Neutrophil (primary cell): ENCODE measurements at regions not wholly inside any gene's neighbourhood (a gene's known extent, or its start where the extent isn't known, plus 50 kb on each side); places are given as distances from the start of the nearest gene placed in this dataset.

Source experiments
- H3K27ac ChIP-seq: fragments of 200-600 bp; sonication (generic); 2 replicates; pipeline ENCODE4 v1.5.1; 2016; ENCODE audit warnings: mild to moderate bottlenecking, moderate library complexity
- H3K27me3 ChIP-seq: fragments of 200-600 bp; sonication (generic); 2 replicates; pipeline ENCODE4 v1.6.0; 2016; ENCODE audit warnings: mild to moderate bottlenecking
- H3K36me3 ChIP-seq: fragments of 200-600 bp; sonication (generic); 2 replicates; pipeline ENCODE4 v1.5.1; 2017
- H3K4me1 ChIP-seq, 2 experiments: fragments of 200-600 bp in 1 of 2; sonication (generic) in 1 of 2; 1 replicate in 1 of 2; 2 replicates in 1 of 2; pipeline versions ENCODE4 v1.5.1 to v1.6.1; 2013 to 2016; ENCODE audit warnings: low read depth in 1 of 2, low read length in 1 of 2, mild to moderate bottlenecking in 1 of 2, moderate library complexity in 1 of 2; ENCODE audit not compliant: control insufficient read depth in 1 of 2, insufficient read depth in 1 of 2
- H3K4me3 ChIP-seq, 2 experiments: fragments of 200-600 bp in 1 of 2; sonication (generic) in 1 of 2; 1 replicate in 1 of 2; 2 replicates in 1 of 2; pipeline ENCODE4 v1.5.1; 2013 to 2016; ENCODE audit warnings: low read depth in 1 of 2, low read length in 1 of 2, mild to moderate bottlenecking in 1 of 2, moderate library complexity in 1 of 2
- H3K9me3 ChIP-seq: fragments of 200-600 bp; sonication (generic); 2 replicates; pipeline ENCODE4 v1.5.1; 2016
- CTCF ChIP-seq: fragments of 200-600 bp; sonication (generic); IDR thresholded peaks from 2 replicates; pipeline ENCODE4 v1.5.1; 2016; ENCODE audit warnings: antibody characterized with exemption

DNA sequence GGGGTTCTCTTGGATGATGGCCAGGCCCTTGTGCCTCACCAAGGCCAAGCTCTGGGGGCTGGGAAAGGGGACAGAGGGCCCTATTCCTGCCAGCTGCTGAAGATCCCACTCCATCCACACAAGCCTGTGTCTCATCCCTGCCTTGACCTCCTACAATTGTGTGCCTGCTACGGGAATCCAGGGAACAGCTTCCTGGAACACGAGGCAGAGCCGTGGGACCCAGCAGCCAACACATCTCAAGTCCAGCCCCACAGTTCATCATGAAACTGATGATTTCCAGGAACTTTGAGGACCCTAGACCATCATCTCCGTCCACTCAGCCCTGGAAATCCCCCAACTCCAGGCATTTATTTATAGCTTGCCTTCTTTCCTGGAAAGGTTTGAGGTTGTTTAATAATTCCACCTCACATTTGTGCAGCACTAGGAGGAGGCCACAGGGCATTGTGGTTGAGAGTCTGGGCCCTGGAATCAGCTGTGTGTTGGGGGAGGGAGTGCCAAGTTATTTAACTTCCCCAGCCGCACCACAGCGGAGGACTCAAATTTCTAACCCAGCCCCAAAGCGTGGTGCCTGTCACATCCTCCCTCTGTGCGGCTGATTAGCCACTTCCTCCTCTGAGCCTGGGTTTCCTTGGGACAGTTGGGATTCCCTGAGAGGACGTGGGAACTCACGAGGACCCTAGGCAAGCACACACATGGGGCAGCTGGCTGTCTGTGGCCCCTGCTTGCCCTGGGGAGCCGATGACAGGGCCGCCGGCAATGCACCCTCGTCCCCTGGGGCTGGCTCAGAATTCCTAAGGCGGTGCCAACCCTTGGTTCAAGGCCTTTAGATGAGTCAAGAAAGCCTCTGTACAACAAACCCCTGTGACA lies 58.2 kb upstream of the GGTA1 start:
- peaks cover 44% of the 10 kb centered on the region for H3K27me3 ChIP-seq
- H3K36me3 ChIP-seq = no peaks in the 10 kb centered on the region
- H3K9me3 ChIP-seq = no peaks in the 10 kb centered on the region
- TF ChIP-seq CTCF = no peak
- no peak overlapping the region for H3K27ac ChIP-seq
- H3K4me3 ChIP-seq = no peak overlapping the region
- H3K4me1 ChIP-seq = peaks cover 3 to 10% of the 10 kb centered on the region in 2 experiments

- TF ChIP-seq CTCF = no peak
- no peaks in the 10 kb centered on the region for H3K36me3 ChIP-seq
- peaks cover 45% of the 10 kb centered on the region for H3K27me3 ChIP-seq
- peaks cover 3 to 10% of the 10 kb centered on the region in 2 experiments for H3K4me1 ChIP-seq
- no peak overlapping the region for H3K27ac ChIP-seq
- H3K9me3 ChIP-seq = no peaks in the 10 kb centered on the region
- no peak overlapping the region for H3K4me3 ChIP-seq
Observed at GRCh38 chr9:121558473-121558872, 58.8 kb upstream of the GGTA1 start.

DNA sequence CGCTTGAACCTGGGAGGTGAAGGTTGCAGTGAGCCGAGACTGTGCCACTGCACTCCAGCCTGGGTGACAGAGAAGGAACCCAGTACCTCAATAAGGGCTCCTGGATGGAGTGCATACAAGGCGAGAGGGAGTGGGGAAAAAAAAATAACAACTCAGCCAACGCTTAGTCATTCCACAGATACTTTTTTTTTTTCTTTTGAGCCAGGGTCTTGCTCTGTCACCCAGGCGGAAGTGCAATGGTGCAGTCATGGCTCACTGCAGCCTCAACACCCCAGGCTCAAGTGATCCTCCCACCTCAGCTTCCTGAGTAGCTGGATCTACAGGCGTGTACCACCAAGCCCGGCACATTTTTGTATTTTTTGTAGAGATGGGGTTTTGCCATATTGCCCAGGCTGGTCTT lies 59.5 kb upstream of the GGTA1 start:
- Histone ChIP-seq H3K4me1 (peaks cover 3 to 10% of the 10 kb centered on the region in 2 experiments), H3K27me3 (peaks cover 41% of the 10 kb centered on the region), H3K27ac (no peak overlapping the region), H3K36me3 (no peaks in the 10 kb centered on the region), H3K9me3 (no peaks in the 10 kb centered on the region), H3K4me3 (no peak overlapping the region)
- TF ChIP-seq CTCF = no peak

DNA sequence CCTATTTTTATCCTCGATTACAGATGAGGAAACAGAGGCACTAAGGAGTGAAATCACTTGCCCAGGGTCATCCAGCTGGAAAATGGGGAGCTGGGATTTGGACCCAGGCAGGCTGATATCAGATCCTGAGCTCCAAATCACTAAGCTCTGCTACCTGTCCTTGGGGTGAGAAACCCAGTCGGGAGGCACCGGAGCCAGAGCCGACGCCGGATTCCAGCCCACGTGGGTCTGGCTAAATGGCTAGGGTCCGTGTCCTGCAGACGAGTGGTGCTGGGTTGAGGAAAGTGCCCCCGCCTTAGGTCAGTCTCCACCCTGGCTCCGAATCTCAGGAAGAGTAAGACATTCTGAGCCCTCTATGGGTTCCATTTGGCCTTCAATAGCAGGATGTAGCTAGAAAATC lies 61.3 kb upstream of the GGTA1 start:
- no peak for TF ChIP-seq CTCF
- Histone ChIP-seq H3K4me1 (peaks cover 3 to 10% of the 10 kb centered on the region in 2 experiments), H3K4me3 (no peak overlapping the region), H3K27ac (no peak overlapping the region), H3K36me3 (no peaks in the 10 kb centered on the region), H3K27me3 (peaks cover 36% of the 10 kb centered on the region), H3K9me3 (no peaks in the 10 kb centered on the region)

- H3K27ac ChIP-seq = no peak overlapping the region
- H3K4me3 ChIP-seq = no peak overlapping the region
- H3K36me3 ChIP-seq = no peaks in the 10 kb centered on the region
- no peak for TF ChIP-seq CTCF
- no peaks in the 10 kb centered on the region for H3K9me3 ChIP-seq
- peaks cover 3 to 10% of the 10 kb centered on the region in 2 experiments for H3K4me1 ChIP-seq
- H3K27me3 ChIP-seq = peaks cover 29% of the 10 kb centered on the region
Observed at GRCh38 chr9:121561385-121562222, 62.0 kb upstream of the GGTA1 start.
